GM18505 (cell line): ENCODE measurements at regions not wholly inside any gene's neighbourhood (a gene's known extent, or its start where the extent isn't known, plus 50 kb on each side); places are given as distances from the start of the nearest gene placed in this dataset.

Source experiments
- ATAC-seq: cut with Tn5 transposase; IDR thresholded peaks from one replicate; pipeline ENCODE4 v1.9.1; 2021; ENCODE audit not compliant: unreplicated experiment
- POLR2A ChIP-seq: IDR thresholded peaks from 4 replicates; pipeline ENCODE4 v1.6.1; 2011; ENCODE audit warnings: borderline replicate concordance; ENCODE audit not compliant: insufficient read depth, insufficient read length; ENCODE audit errors: extremely low read depth

- no peak for ATAC-seq
- no peak for TF ChIP-seq POLR2A
These were observed 83.3 kb upstream of the TSPAN11 start for GRCh38 chr12:30843211-30843610.

DNA sequence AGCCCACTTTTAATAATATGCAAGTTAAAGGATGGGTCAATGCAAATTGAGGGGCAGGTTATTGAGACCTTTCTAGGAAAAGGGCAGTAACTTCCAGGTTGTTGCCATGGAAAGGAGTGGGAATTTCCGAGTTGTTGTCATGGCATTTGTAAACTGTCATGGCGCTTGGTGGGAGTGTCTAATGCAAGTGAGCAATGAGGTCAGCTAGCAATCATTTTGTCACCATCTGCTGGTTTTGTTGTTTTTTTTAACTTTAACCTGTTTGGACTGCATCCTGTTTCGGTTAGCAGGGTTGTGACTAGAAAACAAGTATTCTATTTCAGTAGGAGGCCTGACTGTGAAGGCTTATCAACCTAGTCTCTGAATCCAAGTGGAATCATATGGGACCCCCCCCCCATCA, 85.8 kb upstream of the TSPAN11 start:
- ATAC-seq, result no peak
- TF ChIP-seq POLR2A, result no peak

DNA sequence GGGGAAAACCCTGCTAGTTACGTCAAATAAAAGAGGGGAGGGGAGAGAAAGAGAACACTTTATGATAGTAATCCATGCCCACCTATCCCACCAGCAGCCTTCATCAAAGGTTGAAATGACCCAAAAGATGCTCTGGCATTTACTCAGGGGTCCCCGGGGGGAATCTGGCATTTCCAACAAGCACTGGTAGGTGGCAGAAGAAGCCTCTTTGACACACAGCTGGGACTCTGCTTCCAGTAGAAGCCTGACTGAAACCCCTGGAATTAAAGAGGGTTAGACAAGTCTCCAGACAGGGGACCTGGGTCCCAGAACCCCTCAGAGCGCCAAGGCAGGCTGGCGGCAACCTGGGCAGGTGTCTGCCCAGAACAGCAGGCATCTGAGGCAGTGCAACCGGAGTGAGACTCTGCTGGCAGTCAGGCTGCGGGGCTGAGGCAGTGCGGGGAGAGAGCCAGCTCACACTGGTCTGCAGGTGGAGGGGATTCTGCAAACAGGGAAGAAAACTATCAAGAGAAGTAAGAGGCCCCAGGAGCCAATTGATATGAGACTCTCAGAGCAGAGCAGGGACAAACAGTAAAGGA, 85.0 kb upstream of the CAPRIN2 start:
- no peak for ATAC-seq
- no peak for TF ChIP-seq POLR2A

GRCh38 chr12:30837595-30837994, 82.8 kb upstream of the CAPRIN2 start:
- no peak for TF ChIP-seq POLR2A
- ATAC-seq, result no peak

DNA sequence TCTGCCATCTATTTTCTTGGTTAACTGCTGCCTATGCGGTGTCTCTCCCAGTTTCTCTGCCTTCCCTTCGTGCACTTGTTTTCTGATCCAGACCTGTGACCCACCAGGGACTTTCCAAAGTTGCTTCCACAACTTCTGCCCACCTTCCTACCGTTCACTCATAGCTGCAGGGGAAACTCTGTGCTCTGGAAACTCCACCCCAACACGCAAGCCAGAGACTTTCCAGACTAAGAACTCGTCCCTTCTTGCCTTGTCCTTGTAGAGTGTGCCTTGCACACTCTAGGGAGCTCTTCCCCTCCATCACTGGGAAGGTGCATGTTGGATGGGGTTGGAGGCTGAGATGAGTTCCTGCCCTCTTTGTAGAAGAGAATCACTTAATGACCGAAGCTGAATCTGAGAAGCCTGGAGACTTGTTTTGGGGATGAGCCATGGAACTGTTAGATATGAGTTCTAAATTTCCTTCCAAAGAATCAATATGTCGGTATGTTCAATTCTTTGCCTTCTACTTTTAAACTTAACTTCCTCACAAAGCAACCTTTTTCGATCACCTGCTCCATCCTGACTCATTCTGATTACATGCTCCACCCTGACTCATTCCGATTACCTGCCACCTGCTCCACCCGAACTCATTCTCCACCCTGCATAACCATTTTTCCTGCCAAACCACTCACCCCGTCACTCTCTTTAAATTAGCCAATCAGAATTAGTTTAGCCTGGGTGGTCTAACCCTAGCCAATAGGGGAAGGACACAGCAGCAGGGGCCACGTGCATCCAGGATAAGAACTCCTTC, 82.1 kb upstream of the CAPRIN2 start:
- ATAC-seq, result no peak
- no peak for TF ChIP-seq POLR2A

GRCh38 chr12:30835216-30835615, 80.5 kb upstream of the CAPRIN2 start:
- no peak for TF ChIP-seq POLR2A
- no peak for ATAC-seq

DNA sequence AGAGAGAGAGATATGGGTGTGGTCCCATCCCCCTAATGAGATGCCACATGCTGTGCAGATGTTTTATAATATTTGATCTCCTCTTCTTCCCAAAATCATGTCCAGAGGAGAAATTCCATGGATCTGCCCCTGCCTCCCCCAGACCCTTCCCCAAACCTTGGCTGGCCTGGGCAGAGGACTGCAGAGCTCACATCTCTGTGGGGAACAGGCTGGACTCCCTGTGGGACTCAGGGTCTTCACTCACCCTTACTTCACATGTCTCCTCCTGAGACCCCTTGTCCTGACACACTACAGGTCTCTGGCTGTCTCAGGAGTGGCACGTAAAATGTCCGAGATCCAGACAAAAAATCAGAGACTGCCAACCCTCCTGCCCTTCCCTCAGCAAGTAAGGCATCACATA, 76.0 kb upstream of the CAPRIN2 start:
- no peak for ATAC-seq
- TF ChIP-seq POLR2A, result no peak

- ATAC-seq, result no peak
- TF ChIP-seq POLR2A, result no peak
These were observed 75.1 kb upstream of the CAPRIN2 start for GRCh38 chr12:30829876-30830275.

DNA sequence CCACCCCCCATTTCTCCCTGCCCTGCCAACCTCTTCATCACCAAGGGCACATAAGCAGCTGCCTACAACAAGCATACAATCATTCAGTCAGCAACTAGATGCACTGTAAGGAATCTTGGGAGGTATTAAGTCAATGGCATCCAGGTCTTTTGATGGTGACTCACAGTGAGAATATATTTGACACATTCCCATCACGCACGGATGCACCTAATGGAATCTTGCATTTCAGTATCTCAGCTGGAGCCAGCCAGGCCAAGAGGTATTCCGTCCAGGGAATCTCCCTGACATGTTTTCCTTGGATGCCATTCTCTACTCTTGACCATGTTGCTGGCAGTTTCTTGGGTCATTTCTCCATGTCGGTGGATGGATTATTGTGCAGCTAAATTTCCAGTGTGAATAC, 73.9 kb upstream of the CAPRIN2 start:
- no peak for ATAC-seq

DNA sequence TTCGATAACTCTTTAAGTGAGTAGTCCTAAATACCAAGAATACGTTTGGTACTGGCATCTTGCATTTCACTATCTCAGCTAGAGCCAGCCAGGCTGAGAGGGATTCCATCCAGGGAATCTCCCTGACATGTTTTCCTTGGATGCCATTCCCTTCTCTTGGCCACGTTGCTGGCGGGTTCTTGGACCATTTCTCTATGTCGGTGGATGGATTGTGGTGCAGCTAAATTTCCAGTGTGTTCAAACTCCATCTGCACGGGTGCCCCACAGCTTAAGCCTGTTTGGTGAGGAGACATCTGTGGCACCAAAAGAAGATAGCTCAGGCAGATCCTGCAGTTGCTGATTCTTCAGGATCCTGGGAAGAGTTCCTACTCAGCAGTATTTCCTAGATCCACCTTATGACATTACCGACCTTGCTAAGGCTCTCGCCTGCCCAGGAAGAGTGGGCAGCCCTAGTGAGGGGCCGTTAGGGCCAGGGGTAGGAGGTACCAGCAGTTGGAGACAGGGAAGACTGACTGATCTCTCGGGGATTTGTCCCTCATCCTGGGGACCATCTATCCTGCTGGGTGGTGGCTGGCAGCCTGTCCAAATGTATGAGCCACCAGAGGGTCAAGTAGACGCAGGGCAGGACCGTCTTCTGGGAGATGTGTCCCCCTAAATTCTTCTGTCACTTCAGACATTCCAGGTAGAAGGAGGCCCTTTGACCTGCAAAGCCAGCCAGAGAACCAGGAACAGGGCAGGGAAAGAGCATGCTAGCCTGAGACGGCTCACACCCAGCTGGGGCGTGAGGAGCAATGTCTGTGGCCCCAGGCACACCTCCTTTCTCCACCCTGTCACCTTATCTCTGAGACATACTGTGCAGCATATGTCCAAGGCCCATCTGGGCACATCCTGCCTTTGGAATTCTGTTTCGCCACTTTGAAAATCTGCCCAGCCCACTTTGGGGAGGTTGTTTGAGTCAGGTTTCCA, 72.6 kb upstream of the CAPRIN2 start:
- no peak for TF ChIP-seq POLR2A
- ATAC-seq, result no peak

More for the DNA sequence above, 73.9 kb upstream of the CAPRIN2 start:
- TF ChIP-seq POLR2A, result no peak

- TF ChIP-seq POLR2A, result no peak
- ATAC-seq, result no peak
These were observed 71.5 kb upstream of the CAPRIN2 start for GRCh38 chr12:30826276-30826675.

DNA sequence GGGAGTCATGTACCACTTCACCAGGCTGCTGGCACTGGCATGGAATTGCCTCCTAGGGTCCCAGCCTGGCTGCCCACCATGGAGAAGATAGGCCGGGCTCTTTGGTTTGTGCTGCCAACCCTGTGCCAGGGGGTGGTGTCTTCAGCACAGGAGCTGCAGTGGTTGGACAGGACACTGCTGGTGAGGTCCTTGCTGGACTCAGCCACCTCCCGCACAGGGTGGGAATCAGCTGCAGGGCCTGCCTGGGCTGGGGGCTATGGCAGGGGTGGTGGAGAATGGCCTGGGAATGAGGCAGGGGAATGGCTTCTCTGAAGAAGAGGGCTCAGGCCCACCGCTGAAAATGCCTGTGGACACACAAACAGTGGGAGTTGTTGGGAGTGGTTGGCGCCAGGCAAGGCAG, 70.6 kb upstream of the CAPRIN2 start:
- ATAC-seq, result no peak
- TF ChIP-seq POLR2A, result no peak

- no peak for TF ChIP-seq POLR2A
- no peak for ATAC-seq
These were observed 69.6 kb upstream of the CAPRIN2 start for GRCh38 chr12:30824311-30824710.
